OCI-LY7 (cell line): ENCODE measurements at regions not wholly inside any gene's neighbourhood (a gene's known extent, or its start where the extent isn't known, plus 50 kb on each side); places are given as distances from the start of the nearest gene placed in this dataset.

ENCODE experiments used
- CTCF ChIP-seq: fragments of 200-600 bp; sonication (generic); conservative IDR thresholded peaks from 2 replicates; pipeline ENCODE4 v1.5.1; 2014; ENCODE audit warnings: mild to moderate bottlenecking, antibody characterized with exemption, low read length, moderate library complexity, mixed read lengths
- EZH2phosphoT487 ChIP-seq: fragments of 200-600 bp; sonication (generic); IDR thresholded peaks from 2 replicates; pipeline ENCODE4 v1.6.1; 2018; ENCODE audit warnings: low read depth, borderline replicate concordance, mild to moderate bottlenecking, mixed run types, antibody characterized with exemption, low read length, moderate library complexity, mixed read lengths

GRCh38 chr14:106733771-106734170 is 1207.4 kb downstream of the TMEM121 start:
- TF ChIP-seq CTCF (no peak), EZH2phosphoT487 (no peak)
